ENCODE measurements at regions not wholly inside any gene's neighbourhood (a gene's known extent, or its start where the extent isn't known, plus 50 kb on each side); places are given as distances from the start of the nearest gene placed in this dataset.

GRCh38 chr12:107590413-107590812, 95.2 kb upstream of the PWP1 start:
- H3K9me3 ChIP-seq, result peaks cover 0 to 21% of the 10 kb centered on the region in 2 donors
- no peak for TF ChIP-seq CTCF (IDR thresholded peaks at IDR 0.05)
- DNase-seq (no peak), ATAC-seq (no peak)
- intact Hi-C loops (cut with DNase I), result no loop called here
- H3K27ac ChIP-seq, result no peak overlapping the region
- no peaks in the 10 kb centered on the region for H3K36me3 ChIP-seq
- H3K4me3 ChIP-seq, result no peak overlapping the region
- peaks cover 0 to 4% of the 10 kb centered on the region in 2 donors for H3K27me3 ChIP-seq
- no peaks in the 10 kb centered on the region for H3K4me1 ChIP-seq

- Histone ChIP-seq H3K4me3 (no peak overlapping the region), H3K9me3 (peaks cover 0 to 21% of the 10 kb centered on the region in 2 donors), H3K36me3 (no peaks in the 10 kb centered on the region), H3K4me1 (no peaks in the 10 kb centered on the region), H3K27ac (no peak overlapping the region), H3K27me3 (peaks cover 0 to 4% of the 10 kb centered on the region in 2 donors)
- intact Hi-C loops (cut with DNase I), result no loop called here
- TF ChIP-seq CTCF (IDR thresholded peaks at IDR 0.05), result no peak
- ATAC-seq (no peak), DNase-seq (no peak)
Measured at GRCh38 chr12:107590814-107591375, 94.7 kb upstream of the PWP1 start.

- no peak for TF ChIP-seq CTCF (IDR thresholded peaks at IDR 0.05)
- peaks cover 0 to 13% of the 10 kb centered on the region in 2 donors for H3K9me3 ChIP-seq
- DNase-seq, result no peak
Measured at GRCh38 chr12:107593713-107594381, 91.8 kb upstream of the PWP1 start.

GRCh38 chr12:107594995-107595394, 90.6 kb upstream of the PWP1 start:
- Histone ChIP-seq H3K36me3 (no peaks in the 10 kb centered on the region), H3K4me1 (no peaks in the 10 kb centered on the region), H3K4me3 (no peak overlapping the region), H3K27ac (no peak overlapping the region), H3K27me3 (no peaks in the 10 kb centered on the region), H3K9me3 (peaks cover 0 to 13% of the 10 kb centered on the region in 2 donors)
- ATAC-seq (no peak), DNase-seq (no peak)
- TF ChIP-seq CTCF (IDR thresholded peaks at IDR 0.05), result no peak
- intact Hi-C loops (cut with DNase I), result no loop called here

More at GRCh38 chr12:107593713-107594381, 91.8 kb upstream of the PWP1 start:
- intact Hi-C loops (cut with DNase I), result no loop called here
- Histone ChIP-seq H3K4me1 (no peaks in the 10 kb centered on the region), H3K27me3 (no peaks in the 10 kb centered on the region), H3K4me3 (no peak overlapping the region), H3K36me3 (no peaks in the 10 kb centered on the region), H3K27ac (no peak overlapping the region)
- no peak for ATAC-seq

- no peak for ATAC-seq
- DNase-seq, result no peak
- no peak overlapping the region for H3K4me3 ChIP-seq
- intact Hi-C loops (cut with DNase I), result no loop called here
- H3K27me3 ChIP-seq, result no peaks in the 10 kb centered on the region
- peaks cover 0 to 13% of the 10 kb centered on the region in 2 donors for H3K9me3 ChIP-seq
- no peak for TF ChIP-seq CTCF (IDR thresholded peaks at IDR 0.05)
- no peaks in the 10 kb centered on the region for H3K4me1 ChIP-seq
- no peak overlapping the region for H3K27ac ChIP-seq
- H3K36me3 ChIP-seq, result no peaks in the 10 kb centered on the region
Measured at GRCh38 chr12:107597695-107598410, 87.7 kb upstream of the PWP1 start.

All from left lung (tissue), 4 donors.